Fibroblast of skin of right quadriceps (primary cell): ENCODE measurements at regions not wholly inside any gene's neighbourhood (a gene's known extent, or its start where the extent isn't known, plus 50 kb on each side); places are given as distances from the start of the nearest gene placed in this dataset.
"Not testable (repeated sequence)": the region's sequence is repeated elsewhere in the genome, so short reads cannot be mapped to it uniquely, and the experiment has no call there.

Experiments
- DNase-seq: peaks from one replicate; pipeline ENCODE4 v3.0.0-alpha.2; 2013

DNA sequence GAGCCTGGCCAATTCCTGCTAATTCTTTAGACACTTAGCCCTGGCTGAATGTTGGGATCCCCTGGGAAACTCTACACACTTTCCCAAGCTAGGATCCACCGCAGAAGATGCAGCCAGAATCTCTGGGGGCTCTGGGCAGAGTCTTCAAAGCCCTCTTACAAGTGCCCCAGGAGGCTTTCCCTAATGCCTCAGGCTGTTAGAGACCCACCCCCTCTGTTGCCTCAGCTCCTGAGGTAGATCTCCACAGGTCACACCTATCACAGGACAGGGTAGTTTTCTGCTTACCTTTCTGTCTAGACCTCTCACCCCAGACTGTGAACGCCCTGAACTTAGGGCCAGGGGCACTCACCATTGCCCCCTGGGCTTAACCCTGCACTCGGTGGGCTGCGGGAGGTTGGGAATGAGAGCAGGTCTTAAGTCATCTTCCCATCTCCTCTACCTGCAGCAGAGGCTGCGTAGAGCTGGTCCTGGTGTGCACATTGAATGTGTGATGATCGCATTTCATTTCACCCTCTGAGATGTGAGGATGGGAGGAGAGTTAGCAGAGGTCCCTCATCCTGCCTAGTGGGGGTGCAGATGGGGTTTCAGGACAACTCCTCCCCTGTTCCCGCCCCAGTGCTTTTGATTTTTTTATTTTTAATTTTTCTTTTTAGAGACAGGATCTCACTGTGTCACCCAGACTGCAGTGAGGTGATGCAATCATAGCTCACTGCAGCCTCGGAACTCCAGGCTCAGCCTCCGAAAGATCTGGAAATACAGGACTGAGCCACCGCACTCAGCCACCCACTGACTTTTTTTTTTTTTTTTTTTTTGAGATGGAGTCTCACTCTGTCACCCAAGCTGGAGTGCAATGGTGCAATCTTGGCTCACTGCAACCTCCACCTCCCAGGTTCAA, 89.0 kb upstream of the LHX1 start:
- DNase-seq: no peak

- not testable (repeated sequence) for DNase-seq
Measured at GRCh38 chr17:36849020-36849419, 88.3 kb upstream of the LHX1 start.

- peak; percentile 76 for DNase-seq
Measured at GRCh38 chr17:36849871-36850348, 87.4 kb upstream of the LHX1 start.

- DNase-seq: peak; percentile 81
Measured at GRCh38 chr17:36850790-36851189, 86.5 kb upstream of the LHX1 start.

DNA sequence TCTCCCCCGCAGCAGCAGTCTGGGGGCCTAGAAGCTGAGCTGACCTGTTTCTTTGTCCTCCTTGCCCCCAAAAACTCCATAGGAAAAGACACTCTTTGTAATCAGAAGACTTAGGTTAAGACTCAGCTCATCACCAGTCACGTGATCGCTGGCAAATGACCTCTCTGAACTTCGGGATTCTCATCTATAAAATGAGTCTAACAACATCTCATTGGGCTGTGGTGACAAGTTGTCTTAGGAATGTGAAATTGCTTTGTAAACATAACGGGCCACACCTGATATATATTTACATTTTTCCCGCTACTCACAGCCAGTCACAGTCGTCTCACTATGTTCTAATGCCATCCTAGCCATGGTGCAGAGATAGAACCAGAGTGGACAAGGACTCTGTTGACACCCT, 86.0 kb upstream of the LHX1 start:
- DNase-seq: peak; percentile 39

GRCh38 chr17:36852478-36852877, 84.8 kb upstream of the LHX1 start:
- DNase-seq: not testable (repeated sequence)

GRCh38 chr17:36854982-36855381, 82.3 kb upstream of the LHX1 start:
- no peak for DNase-seq

DNA sequence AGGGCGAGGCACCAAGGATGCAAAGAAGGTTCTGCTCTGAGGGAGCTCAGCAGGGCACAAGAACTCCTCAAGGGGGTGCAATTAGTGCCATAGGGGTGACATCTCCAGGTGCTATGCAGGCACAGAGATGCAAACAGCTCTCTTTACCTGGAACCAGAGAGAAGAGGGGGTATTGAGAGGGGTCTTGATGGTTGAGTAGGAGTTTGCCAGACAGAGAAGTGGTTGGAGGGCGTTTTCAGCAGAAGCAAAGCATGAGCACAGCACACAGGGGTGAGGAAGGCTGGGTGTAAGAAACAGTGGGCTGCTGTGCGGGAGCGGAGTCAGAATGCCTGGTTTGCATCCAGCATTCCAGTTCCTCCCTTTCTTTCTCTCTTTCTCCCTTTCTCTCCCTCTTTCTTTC, 81.8 kb upstream of the LHX1 start:
- DNase-seq: no peak

GRCh38 chr17:36856222-36856621, 81.1 kb upstream of the LHX1 start:
- no peak for DNase-seq

GRCh38 chr17:36856903-36857381, 80.3 kb upstream of the LHX1 start:
- DNase-seq: no peak

DNA sequence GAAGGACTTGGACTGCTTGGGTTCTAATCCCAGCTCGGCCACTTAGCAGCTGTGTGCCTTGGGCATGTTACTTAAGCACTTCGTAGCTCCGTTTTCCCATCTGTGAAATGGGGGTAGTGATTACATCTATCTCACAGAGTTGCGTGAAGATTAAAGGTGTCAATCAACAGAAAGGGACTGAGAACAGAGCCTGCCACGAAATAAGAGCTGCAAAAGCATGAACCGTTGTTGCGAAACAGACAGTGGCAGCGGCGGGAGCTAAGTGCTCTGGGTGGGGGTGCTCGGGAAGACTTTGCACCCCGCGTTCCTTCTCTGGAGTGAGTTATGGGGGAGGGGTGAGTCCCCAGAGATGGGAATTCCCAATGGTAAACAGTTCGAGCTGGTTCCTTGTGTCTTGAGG, 79.6 kb upstream of the LHX1 start:
- no peak for DNase-seq

GRCh38 chr17:36858119-36859002, 78.9 kb upstream of the LHX1 start:
- no peak for DNase-seq

DNA sequence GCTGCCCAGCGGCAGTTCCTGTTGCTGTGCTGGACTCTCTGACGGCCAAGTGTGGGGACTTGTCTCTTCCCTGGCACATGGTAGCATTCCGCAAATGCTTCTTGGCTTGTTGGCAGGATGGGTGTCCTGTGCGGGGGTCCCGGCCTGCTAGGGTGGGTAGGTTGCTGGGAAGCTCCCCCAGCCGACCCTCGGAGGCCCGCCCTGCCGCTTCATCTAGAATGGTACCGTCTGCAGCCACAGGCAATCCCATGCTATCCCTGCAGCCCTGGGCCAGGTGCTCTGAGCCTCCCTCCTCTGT, 78.3 kb upstream of the LHX1 start:
- no peak for DNase-seq

DNA sequence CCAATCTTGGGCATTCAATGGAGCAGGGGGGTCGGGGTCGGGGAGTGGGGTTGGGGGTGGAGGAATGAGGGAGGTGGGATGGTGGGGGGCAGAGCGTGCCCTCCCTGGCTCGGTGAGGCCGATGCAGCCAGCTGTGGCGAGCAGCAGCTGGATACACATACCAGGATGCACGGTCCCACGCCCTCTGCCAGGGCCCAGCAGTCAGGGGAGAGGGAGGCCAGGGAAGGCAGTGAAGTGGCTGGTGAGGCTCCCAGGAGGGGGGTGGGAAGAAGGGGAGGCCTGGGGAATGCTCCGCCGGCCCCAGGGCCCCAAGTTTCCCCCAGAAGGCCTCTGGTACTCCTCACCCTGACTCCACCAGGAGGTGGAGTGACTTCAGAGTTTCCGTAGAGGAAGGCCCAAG, 77.6 kb upstream of the LHX1 start:
- no peak for DNase-seq

- no peak for DNase-seq
Measured at GRCh38 chr17:36861531-36861930, 75.7 kb upstream of the LHX1 start.

- DNase-seq: no peak
Measured at GRCh38 chr17:36862116-36862920, 75.0 kb upstream of the LHX1 start.

DNA sequence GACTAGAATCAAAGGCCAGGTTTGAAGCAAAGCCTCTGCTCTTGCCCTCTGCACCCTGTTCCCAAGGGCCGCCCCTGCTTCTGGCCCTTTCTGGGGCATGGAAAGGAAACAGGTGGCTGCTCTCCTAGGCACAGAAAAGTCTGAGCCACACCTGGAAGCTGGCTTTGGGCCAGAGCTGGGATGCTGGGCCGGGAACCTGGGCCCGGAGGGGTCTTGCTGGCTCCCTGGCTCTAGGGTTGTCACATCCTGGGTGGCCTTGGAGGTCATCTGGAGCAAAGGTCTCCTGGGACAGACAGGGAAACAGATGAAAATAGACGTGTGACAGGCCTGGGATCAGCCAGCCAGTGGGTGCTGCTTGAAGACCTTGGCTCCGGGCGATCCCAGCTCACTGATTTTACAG, 74.1 kb upstream of the LHX1 start:
- DNase-seq: no peak

DNA sequence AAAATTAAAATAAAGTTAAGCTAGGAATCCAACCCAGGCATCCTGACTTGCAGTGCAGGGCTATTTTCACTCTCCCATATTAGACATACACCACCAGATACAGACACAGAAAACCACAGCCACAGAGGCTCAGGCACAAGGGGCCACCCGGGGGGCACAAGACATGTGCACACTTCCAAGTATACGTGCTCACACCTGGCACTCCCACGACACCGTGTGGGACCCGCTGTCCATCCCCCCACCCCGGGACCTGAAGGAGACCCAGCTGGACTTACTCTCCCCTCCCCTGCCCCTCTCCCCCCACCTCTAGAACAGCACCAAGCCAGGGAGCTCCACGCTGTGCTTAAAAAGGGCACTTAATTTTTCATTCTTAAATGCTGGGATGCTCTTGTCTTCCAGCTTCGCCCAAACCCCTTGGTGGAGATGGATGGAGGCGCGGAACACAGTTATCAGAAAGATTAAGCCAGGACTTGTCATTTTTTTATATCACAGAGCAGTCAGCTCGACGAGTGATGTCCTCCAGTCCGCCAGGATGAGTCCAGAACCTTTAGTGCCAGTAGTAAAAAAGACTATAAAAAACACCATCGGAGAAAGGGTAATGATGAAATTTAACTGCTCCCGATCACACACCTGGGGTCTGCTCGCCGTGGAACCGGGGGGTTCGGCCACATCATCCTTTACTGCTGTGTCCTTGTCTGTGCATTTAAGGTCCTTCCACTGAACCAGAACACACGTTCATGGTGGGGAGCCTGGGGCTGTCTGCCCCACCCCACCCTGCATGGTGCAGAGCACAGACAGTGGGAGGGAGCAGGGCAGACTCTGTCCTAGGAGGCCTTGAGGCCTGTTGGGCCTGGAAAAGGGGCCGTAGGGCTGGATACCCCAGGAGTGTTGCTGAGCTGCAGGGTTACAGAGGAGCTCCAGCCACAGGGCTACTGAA, 73.3 kb upstream of the LHX1 start:
- no peak for DNase-seq

GRCh38 chr17:36864827-36865430, 72.3 kb upstream of the LHX1 start:
- DNase-seq: no peak

DNA sequence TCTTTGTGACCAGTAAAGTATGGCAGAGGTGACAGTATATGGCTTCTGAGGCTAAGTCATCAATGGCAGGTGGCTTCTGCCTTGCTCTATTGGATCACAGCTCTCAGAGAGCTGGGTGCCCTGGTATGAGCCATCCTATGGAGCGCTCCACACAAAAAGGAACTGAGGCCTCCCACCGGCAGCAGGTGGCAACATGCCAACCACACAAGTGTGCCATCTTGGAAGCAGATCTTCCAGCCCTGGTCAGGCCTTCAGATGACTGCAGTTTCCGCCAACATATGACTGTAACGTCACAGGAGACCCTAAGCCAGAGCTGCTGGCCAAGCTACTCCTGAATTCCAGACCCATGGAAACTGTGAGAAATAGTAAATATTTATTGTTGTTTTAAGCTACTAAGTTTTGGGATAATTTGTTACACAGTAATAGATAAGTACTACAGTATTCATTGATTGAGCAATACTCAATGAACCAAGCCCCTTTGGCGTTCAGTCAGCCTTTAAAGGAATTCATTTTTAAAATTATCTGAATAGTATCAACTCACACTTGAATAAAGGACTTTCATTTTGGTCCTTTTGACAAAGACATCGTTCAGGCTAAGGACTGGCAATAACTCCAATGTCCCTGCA, 69.4 kb upstream of the LHX1 start:
- DNase-seq: no peak

GRCh38 chr17:36868777-36869176, 68.5 kb upstream of the LHX1 start:
- no peak for DNase-seq
